ENCODE measurements at regions not wholly inside any gene's neighbourhood (a gene's known extent, or its start where the extent isn't known, plus 50 kb on each side); places are given as distances from the start of the nearest gene placed in this dataset.

GRCh38 chr12:18905134-18905533, 167.2 kb downstream of the CAPZA3 start (continued):
- TF ChIP-seq MLLT1 (IDR thresholded peaks at IDR 0.05) (no peak), TAF1 (IDR thresholded peaks at IDR 0.05; ENCODE audit: control insufficient read depth, extremely low read depth, insufficient read depth, low read length, severe bottlenecking) (no peak), SNRNP70 (optimal IDR thresholded peaks at IDR 0.05; ENCODE audit: low read depth, low read length) (no peak), MCM7 (IDR thresholded peaks at IDR 0.05) (no peak), HNRNPLL (IDR thresholded peaks at IDR 0.05; ENCODE audit: low read depth, low read length, poor library complexity, severe bottlenecking) (no peak), ZNF717 (CRISPR knock-in tag; IDR thresholded peaks at IDR 0.05) (no peak)

DNA sequence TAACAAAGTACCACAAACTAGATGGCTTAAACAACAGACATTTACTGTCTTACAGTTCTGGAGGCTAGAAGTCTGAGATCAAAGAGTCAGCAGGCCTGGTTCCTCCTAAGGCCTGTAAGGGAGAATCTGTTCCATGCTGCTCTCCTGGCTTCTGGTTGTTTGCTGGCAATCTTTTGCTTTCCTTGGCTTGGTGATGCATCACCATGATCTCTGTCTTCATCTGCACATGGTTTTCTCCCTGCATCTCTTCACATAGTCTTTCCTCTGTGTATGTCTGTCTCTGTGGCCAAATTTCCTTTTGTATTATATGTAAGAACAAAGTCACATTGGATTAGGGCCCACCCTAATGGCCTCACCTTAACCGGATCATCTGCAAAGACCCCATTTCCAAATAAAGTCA, 168.5 kb downstream of the CAPZA3 start:
- H3K4me3 ChIP-seq, result no peak overlapping the region
- H3K4me1 ChIP-seq (replicated peaks in 1 of 2; ENCODE audit: control insufficient read depth in 2 of 2, insufficient read depth in 2 of 2, low read length in 2 of 2), result no peaks in the 10 kb centered on the region; a peak in 1 of 5 replicates
- no peaks in the 10 kb centered on the region for H3K9me1 ChIP-seq (ENCODE audit: control insufficient read depth, insufficient read depth, low read length)
- FAIRE-seq (no peak), ATAC-seq (no peak), DNase-seq (ENCODE audit: extremely low read depth in 1 of 4, low spot score in 3 of 4) (no peak)
- no peaks in the 10 kb centered on the region for H4K20me1 ChIP-seq (replicated peaks; ENCODE audit: control insufficient read depth, insufficient read depth, low read length)
- BruUV-seq (replicated peaks), result no TSS peak
- no peaks in the 10 kb centered on the region for H3K36me3 ChIP-seq (ENCODE audit: control insufficient read depth, insufficient read depth, low read length)
- H3K4me2 ChIP-seq (ENCODE audit: insufficient read depth, low read length), result no peak overlapping the region
- no peaks in the 10 kb centered on the region for H3K79me2 ChIP-seq (ENCODE audit: control insufficient read depth, insufficient read depth, low read length)
- no peak overlapping the region for H3K9ac ChIP-seq (ENCODE audit: insufficient read depth in 1 of 2, low read depth in 2 of 2, low read length in 2 of 2)
- no peaks in the 10 kb centered on the region for H3K27me3 ChIP-seq (ENCODE audit: control insufficient read depth in 2 of 2, insufficient read depth in 2 of 2, low read length in 2 of 2)
- ChIA-PET CTCF (ENCODE audit: low intra/inter-chr PET ratio) (no interaction called here), POLR2A (no interaction called here)
- intact Hi-C loops (cut with micrococcal nuclease), result no loop called here
- no peaks in the 10 kb centered on the region for H3K9me3 ChIP-seq (replicated peaks; ENCODE audit: control insufficient read depth, insufficient read depth, low read depth, low read length)
- no peak overlapping the region for H2AFZ ChIP-seq (ENCODE audit: low read depth, low read length)
- in situ Hi-C loops (cut with MboI), result no loop called here
- no peak overlapping the region for H3K27ac ChIP-seq (ENCODE audit: extremely low read depth, low read depth, low read length)
- WGBS (ENCODE audit: insufficient coverage, low coverage, missing lambda C conversion rate), result 71% methylated on average over 1 of the region's 1 CpG
- TF ChIP-seq MNT (conservative IDR thresholded peaks at IDR 0.05), result no peak
- no peak for TF ChIP-seq TBP (optimal IDR thresholded peaks at IDR 0.05; ENCODE audit: low read depth, low read length)
- no peak for TF ChIP-seq ZBTB12 (CRISPR knock-in tag; IDR thresholded peaks at IDR 0.05)
- no peak for TF ChIP-seq CBX1 (IDR thresholded peaks at IDR 0.05; ENCODE audit: low read depth)
- no peak for TF ChIP-seq MAFK (IDR thresholded peaks at IDR 0.05; ENCODE audit: low read length)
- TF ChIP-seq CBFA2T3 (IDR thresholded peaks at IDR 0.05), result no peak
- no peak for TF ChIP-seq KLF6 (CRISPR knock-in tag; IDR thresholded peaks at IDR 0.05; ENCODE audit: borderline replicate concordance)
- TF ChIP-seq SMAD4 (CRISPR knock-in tag; conservative IDR thresholded peaks at IDR 0.05), result no peak
- no peak for TF ChIP-seq ZNF668 (CRISPR knock-in tag; IDR thresholded peaks at IDR 0.05)
- TF ChIP-seq, protein P1, sequence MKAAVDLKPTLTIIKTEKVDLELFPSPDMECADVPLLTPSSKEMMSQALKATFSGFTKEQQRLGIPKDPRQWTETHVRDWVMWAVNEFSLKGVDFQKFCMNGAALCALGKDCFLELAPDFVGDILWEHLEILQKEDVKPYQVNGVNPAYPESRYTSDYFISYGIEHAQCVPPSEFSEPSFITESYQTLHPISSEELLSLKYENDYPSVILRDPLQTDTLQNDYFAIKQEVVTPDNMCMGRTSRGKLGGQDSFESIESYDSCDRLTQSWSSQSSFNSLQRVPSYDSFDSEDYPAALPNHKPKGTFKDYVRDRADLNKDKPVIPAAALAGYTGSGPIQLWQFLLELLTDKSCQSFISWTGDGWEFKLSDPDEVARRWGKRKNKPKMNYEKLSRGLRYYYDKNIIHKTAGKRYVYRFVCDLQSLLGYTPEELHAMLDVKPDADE (conservative IDR thresholded peaks at IDR 0.05; ENCODE audit: control insufficient read depth, low read depth, low read length), result no peak
- TF ChIP-seq, protein P2, sequence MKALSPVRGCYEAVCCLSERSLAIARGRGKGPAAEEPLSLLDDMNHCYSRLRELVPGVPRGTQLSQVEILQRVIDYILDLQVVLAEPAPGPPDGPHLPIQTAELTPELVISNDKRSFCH (CRISPR knock-in tag; IDR thresholded peaks at IDR 0.05), result no peak
- TF ChIP-seq, protein P2 (tag; IDR thresholded peaks at IDR 0.05), result no peak

All from K562 (cell line).